ENCODE measurements at regions not wholly inside any gene's neighbourhood (a gene's known extent, or its start where the extent isn't known, plus 50 kb on each side); places are given as distances from the start of the nearest gene placed in this dataset.

DNA sequence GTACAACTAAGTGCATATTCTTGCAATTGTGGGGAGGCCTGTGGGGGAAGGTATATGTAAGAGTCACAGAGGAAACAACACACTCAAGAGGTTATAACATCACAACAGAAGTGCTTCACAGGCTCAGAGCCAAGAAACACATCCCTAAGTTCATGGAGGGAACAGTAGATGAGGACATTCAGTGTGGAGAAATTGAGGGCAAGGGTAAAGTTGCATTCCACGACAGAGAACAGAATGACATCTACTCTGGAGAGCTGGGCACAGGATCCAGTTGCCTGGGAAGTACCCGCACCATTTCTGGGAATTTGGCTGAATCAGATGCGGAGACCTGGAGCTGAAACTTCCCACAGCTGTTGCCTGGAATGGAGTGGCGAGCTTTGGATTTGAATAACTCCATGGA is 197.2 kb downstream of the NXNL2 start:
- Histone ChIP-seq H3K23ac (ENCODE audit: low read length) (no peak overlapping the region), H3K4ac (ENCODE audit: low read depth, low read length) (no peak overlapping the region), H3K79me1 (ENCODE audit: low read length) (no peaks in the 10 kb centered on the region), H3K56ac (ENCODE audit: low read length) (no peak overlapping the region), H3K4me3 (ENCODE audit: low read length) (no peak overlapping the region), H2BK15ac (replicated peaks; ENCODE audit: low read depth) (no peak overlapping the region), H2BK5ac (ENCODE audit: low read length) (no peak overlapping the region), H3K27ac (ENCODE audit: low read depth, low read length) (no peak overlapping the region), H3K18ac (ENCODE audit: low read length) (no peak overlapping the region), H4K5ac (ENCODE audit: low read length) (no peak overlapping the region), H3K79me2 (ENCODE audit: control insufficient read depth, insufficient read depth, low read length) (no peaks in the 10 kb centered on the region), H2BK120ac (ENCODE audit: low read depth, low read length) (no peak overlapping the region), H3K27me3 (ENCODE audit: insufficient read depth, low read length, poor library complexity) (no peaks in the 10 kb centered on the region), H3K4me1 (ENCODE audit: control insufficient read depth, low read depth, low read length) (no peaks in the 10 kb centered on the region), H3K4me2 (ENCODE audit: low read length) (no peak overlapping the region), H2AK5ac (ENCODE audit: low read length) (no peak overlapping the region), H4K8ac (ENCODE audit: low read depth, low read length) (no peak overlapping the region), H3K9ac (ENCODE audit: low read length) (no peak overlapping the region), H3K36me3 (ENCODE audit: control insufficient read depth, insufficient read depth, low read length) (no peaks in the 10 kb centered on the region)
- no peak for DNase-seq
- no CpG with 5 or more reads among the region's 4 CpGs for WGBS (ENCODE audit: extremely low coverage, insufficient coverage, low lambda C conversion rate)

DNA sequence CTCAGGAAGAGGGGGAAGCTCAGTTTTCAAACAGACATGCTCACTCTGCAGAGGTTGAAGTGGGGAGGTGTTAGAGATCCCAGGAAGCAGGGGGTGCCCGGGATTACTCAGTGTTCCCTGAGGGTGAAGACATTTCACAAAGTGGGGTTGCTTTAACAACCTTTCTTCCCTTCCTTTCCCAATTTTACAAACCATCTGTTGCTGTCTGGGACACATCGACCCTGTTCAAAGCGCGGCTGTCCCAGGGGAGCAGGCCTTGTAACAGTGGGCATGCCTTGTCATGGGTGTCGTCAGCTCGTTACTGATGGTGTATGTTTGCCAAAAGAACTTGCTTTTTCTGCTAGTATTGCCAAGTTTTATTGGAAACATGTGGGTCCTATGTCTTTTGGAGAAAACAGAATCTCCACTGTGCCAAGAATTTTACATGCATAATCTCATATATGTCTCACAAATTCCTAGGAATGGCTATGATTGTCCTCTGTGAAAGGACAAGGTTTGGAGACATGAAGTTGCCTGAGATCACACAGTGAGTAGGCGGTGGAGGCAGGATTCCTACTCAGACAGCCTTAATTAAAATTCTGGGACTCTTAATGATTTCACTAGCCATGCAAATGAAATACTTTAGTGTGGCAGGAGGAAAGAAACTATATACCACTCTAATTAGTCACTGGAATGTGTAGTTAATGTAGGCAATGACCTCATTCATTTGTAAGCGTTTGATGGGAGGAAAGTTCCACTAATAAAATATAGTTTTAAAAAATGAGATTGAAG is 198.9 kb downstream of the NXNL2 start:
- Histone ChIP-seq H4K5ac (ENCODE audit: low read length) (no peak overlapping the region), H3K27me3 (ENCODE audit: insufficient read depth, low read length, poor library complexity) (no peaks in the 10 kb centered on the region), H3K4me3 (ENCODE audit: low read length) (no peak overlapping the region), H3K79me1 (ENCODE audit: low read length) (no peaks in the 10 kb centered on the region), H2BK5ac (ENCODE audit: low read length) (no peak overlapping the region), H3K18ac (ENCODE audit: low read length) (no peak overlapping the region), H3K79me2 (ENCODE audit: control insufficient read depth, insufficient read depth, low read length) (no peaks in the 10 kb centered on the region), H3K56ac (ENCODE audit: low read length) (no peak overlapping the region), H3K23ac (ENCODE audit: low read length) (no peak overlapping the region), H3K36me3 (ENCODE audit: control insufficient read depth, insufficient read depth, low read length) (no peaks in the 10 kb centered on the region), H2BK15ac (replicated peaks; ENCODE audit: low read depth) (no peak overlapping the region), H2AK5ac (ENCODE audit: low read length) (no peak overlapping the region), H3K4ac (ENCODE audit: low read depth, low read length) (no peak overlapping the region), H3K4me1 (ENCODE audit: control insufficient read depth, low read depth, low read length) (no peaks in the 10 kb centered on the region), H3K27ac (ENCODE audit: low read depth, low read length) (no peak overlapping the region), H4K8ac (ENCODE audit: low read depth, low read length) (no peak overlapping the region), H2BK120ac (ENCODE audit: low read depth, low read length) (no peak overlapping the region), H3K9ac (ENCODE audit: low read length) (no peak overlapping the region), H3K4me2 (ENCODE audit: low read length) (no peak overlapping the region)
- DNase-seq = no peak
- no CpG with 5 or more reads among the region's 8 CpGs for WGBS (ENCODE audit: extremely low coverage, insufficient coverage, low lambda C conversion rate)

DNA sequence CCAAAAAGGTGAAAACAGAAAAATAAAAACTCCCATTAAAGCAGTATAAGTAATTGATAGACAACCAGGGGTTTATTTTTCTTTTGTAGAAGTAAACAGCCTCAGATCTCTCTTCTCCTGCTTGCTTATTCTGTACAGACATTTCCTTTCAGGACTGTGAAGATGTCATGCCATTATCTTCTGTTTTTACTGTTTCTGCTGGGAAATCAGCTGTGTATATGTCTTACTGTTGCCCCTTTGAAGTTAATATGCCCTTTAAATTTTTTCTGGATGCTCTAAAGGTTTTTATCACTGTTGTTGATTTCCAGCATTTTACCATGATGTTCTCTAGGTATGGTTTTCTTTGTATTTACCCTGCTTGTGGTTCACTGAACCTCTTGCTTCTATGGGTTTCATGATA is 199.5 kb downstream of the NXNL2 start:
- no peak overlapping the region for H3K27ac ChIP-seq (ENCODE audit: low read depth, low read length)
- H2BK15ac ChIP-seq (replicated peaks; ENCODE audit: low read depth) = no peak overlapping the region
- no peak overlapping the region for H3K9ac ChIP-seq (ENCODE audit: low read length)
- H3K27me3 ChIP-seq (ENCODE audit: insufficient read depth, low read length, poor library complexity) = no peaks in the 10 kb centered on the region
- no peak for DNase-seq
- no peak overlapping the region for H3K18ac ChIP-seq (ENCODE audit: low read length)
- H2BK5ac ChIP-seq (ENCODE audit: low read length) = no peak overlapping the region
- H3K56ac ChIP-seq (ENCODE audit: low read length) = no peak overlapping the region
- H2AK5ac ChIP-seq (ENCODE audit: low read length) = no peak overlapping the region
- H3K36me3 ChIP-seq (ENCODE audit: control insufficient read depth, insufficient read depth, low read length) = no peaks in the 10 kb centered on the region
- H3K79me2 ChIP-seq (ENCODE audit: control insufficient read depth, insufficient read depth, low read length) = no peaks in the 10 kb centered on the region
- no peak overlapping the region for H3K4me2 ChIP-seq (ENCODE audit: low read length)
- no peak overlapping the region for H3K23ac ChIP-seq (ENCODE audit: low read length)
- no peak overlapping the region for H3K4me3 ChIP-seq (ENCODE audit: low read length)
- H3K79me1 ChIP-seq (ENCODE audit: low read length) = no peaks in the 10 kb centered on the region
- no peak overlapping the region for H2BK120ac ChIP-seq (ENCODE audit: low read depth, low read length)
- no peak overlapping the region for H4K5ac ChIP-seq (ENCODE audit: low read length)
- no peaks in the 10 kb centered on the region for H3K4me1 ChIP-seq (ENCODE audit: control insufficient read depth, low read depth, low read length)
- no peak overlapping the region for H3K4ac ChIP-seq (ENCODE audit: low read depth, low read length)
- no peak overlapping the region for H4K8ac ChIP-seq (ENCODE audit: low read depth, low read length)

DNA sequence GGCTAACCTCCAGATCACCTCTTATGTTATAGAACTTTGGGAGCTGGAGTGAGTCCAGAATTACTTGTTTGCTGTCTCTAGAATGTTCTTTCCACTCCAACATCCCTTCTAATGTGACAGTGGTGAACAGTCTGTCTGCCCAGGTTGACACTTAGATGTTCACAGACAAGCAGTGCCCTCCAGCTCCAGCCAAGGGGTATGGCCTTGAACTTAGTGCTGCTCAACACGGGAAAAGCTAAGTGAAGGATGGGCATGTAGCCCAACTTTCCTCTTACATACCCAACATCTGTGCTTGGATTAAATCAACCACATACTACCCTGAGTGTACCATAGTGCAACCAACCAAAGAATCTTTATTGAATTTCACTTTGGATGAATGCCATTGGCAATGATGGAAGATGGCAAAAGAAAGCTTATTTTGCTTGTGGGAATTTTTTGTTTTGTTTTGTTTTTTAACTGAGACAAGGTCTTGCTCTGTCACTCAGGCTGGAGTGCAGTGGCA is 201.2 kb downstream of the NXNL2 start:
- Histone ChIP-seq H3K18ac (ENCODE audit: low read length) (no peak overlapping the region), H3K4me3 (ENCODE audit: low read length) (no peak overlapping the region), H3K27me3 (ENCODE audit: insufficient read depth, low read length, poor library complexity) (no peaks in the 10 kb centered on the region), H3K36me3 (ENCODE audit: control insufficient read depth, insufficient read depth, low read length) (no peaks in the 10 kb centered on the region), H2AK5ac (ENCODE audit: low read length) (no peak overlapping the region), H2BK15ac (replicated peaks; ENCODE audit: low read depth) (no peak overlapping the region), H3K4ac (ENCODE audit: low read depth, low read length) (no peak overlapping the region), H4K8ac (ENCODE audit: low read depth, low read length) (no peak overlapping the region), H3K27ac (ENCODE audit: low read depth, low read length) (no peak overlapping the region), H3K4me2 (ENCODE audit: low read length) (no peak overlapping the region), H3K23ac (ENCODE audit: low read length) (no peak overlapping the region), H2BK120ac (ENCODE audit: low read depth, low read length) (no peak overlapping the region), H3K79me1 (ENCODE audit: low read length) (no peaks in the 10 kb centered on the region), H3K79me2 (ENCODE audit: control insufficient read depth, insufficient read depth, low read length) (no peaks in the 10 kb centered on the region), H3K56ac (ENCODE audit: low read length) (no peak overlapping the region), H3K4me1 (ENCODE audit: control insufficient read depth, low read depth, low read length) (no peaks in the 10 kb centered on the region), H3K9ac (ENCODE audit: low read length) (no peak overlapping the region), H2BK5ac (ENCODE audit: low read length) (no peak overlapping the region), H4K5ac (ENCODE audit: low read length) (no peak overlapping the region)
- WGBS (ENCODE audit: extremely low coverage, insufficient coverage, low lambda C conversion rate) = no CpG with 5 or more reads among the region's 1 CpG
- DNase-seq = no peak

DNA sequence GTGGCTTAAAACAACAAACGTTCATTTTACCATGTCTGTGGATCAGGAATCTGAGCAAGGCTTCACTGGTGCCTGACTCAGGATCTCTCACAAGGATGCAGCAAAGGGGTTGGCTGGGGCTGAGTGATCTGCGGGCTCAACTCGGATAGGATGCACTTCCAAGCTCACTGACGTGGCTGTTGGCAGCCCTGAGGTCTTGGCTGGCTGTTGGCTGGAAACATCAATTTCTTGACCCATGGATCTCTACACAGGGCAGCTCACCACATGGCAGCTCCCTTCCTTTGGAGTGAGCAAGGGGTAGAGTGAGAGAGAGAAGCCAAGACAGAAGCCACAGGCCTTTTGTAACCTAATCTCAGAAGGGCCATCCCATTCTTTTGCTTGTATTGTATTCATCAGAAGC is 202.1 kb downstream of the NXNL2 start:
- H3K4me2 ChIP-seq (ENCODE audit: low read length) = no peak overlapping the region
- no peaks in the 10 kb centered on the region for H3K79me2 ChIP-seq (ENCODE audit: control insufficient read depth, insufficient read depth, low read length)
- no peak overlapping the region for H2AK5ac ChIP-seq (ENCODE audit: low read length)
- H3K27me3 ChIP-seq (ENCODE audit: insufficient read depth, low read length, poor library complexity) = no peaks in the 10 kb centered on the region
- H3K4me1 ChIP-seq (ENCODE audit: control insufficient read depth, low read depth, low read length) = no peaks in the 10 kb centered on the region
- no peak overlapping the region for H4K8ac ChIP-seq (ENCODE audit: low read depth, low read length)
- no peak overlapping the region for H3K4me3 ChIP-seq (ENCODE audit: low read length)
- H2BK120ac ChIP-seq (ENCODE audit: low read depth, low read length) = no peak overlapping the region
- H3K36me3 ChIP-seq (ENCODE audit: control insufficient read depth, insufficient read depth, low read length) = no peaks in the 10 kb centered on the region
- no peak overlapping the region for H3K27ac ChIP-seq (ENCODE audit: low read depth, low read length)
- no peaks in the 10 kb centered on the region for H3K79me1 ChIP-seq (ENCODE audit: low read length)
- no peak overlapping the region for H3K56ac ChIP-seq (ENCODE audit: low read length)
- H3K9ac ChIP-seq (ENCODE audit: low read length) = no peak overlapping the region
- H2BK5ac ChIP-seq (ENCODE audit: low read length) = no peak overlapping the region
- no peak overlapping the region for H4K5ac ChIP-seq (ENCODE audit: low read length)
- H3K4ac ChIP-seq (ENCODE audit: low read depth, low read length) = no peak overlapping the region
- no peak overlapping the region for H2BK15ac ChIP-seq (replicated peaks; ENCODE audit: low read depth)
- no peak for DNase-seq
- no CpG with 5 or more reads among the region's 4 CpGs for WGBS (ENCODE audit: extremely low coverage, insufficient coverage, low lambda C conversion rate)
- no peak overlapping the region for H3K23ac ChIP-seq (ENCODE audit: low read length)
- H3K18ac ChIP-seq (ENCODE audit: low read length) = no peak overlapping the region

DNA sequence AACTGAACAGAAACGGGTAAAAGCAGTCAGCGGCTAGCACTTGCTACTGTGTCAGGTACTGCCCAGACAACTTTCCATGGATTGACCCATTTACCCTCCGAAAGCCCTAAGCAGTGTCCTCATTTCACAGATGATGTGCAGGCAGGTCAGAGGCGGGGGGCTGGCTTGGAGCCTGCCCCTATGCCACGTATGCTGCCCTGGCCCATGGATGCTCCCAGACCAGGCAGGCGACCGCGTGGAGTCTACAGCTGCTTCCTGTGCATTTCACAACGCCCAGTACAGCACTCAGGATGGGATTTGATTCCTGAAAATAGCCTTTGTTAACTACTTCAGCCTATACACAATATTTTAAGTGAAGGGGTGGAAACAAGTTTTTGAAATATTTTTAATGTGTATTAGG is 202.9 kb downstream of the NXNL2 start:
- no peak overlapping the region for H3K27ac ChIP-seq (ENCODE audit: low read depth, low read length)
- no peaks in the 10 kb centered on the region for H3K79me1 ChIP-seq (ENCODE audit: low read length)
- H2AK5ac ChIP-seq (ENCODE audit: low read length) = no peak overlapping the region
- no peaks in the 10 kb centered on the region for H3K27me3 ChIP-seq (ENCODE audit: insufficient read depth, low read length, poor library complexity)
- H4K8ac ChIP-seq (ENCODE audit: low read depth, low read length) = no peak overlapping the region
- H3K36me3 ChIP-seq (ENCODE audit: control insufficient read depth, insufficient read depth, low read length) = no peaks in the 10 kb centered on the region
- WGBS (ENCODE audit: extremely low coverage, insufficient coverage, low lambda C conversion rate) = no CpG with 5 or more reads among the region's 9 CpGs
- no peak for DNase-seq
- H3K18ac ChIP-seq (ENCODE audit: low read length) = no peak overlapping the region
- H3K4ac ChIP-seq (ENCODE audit: low read depth, low read length) = no peak overlapping the region
- H2BK5ac ChIP-seq (ENCODE audit: low read length) = no peak overlapping the region
- H2BK15ac ChIP-seq (replicated peaks; ENCODE audit: low read depth) = no peak overlapping the region
- no peak overlapping the region for H3K56ac ChIP-seq (ENCODE audit: low read length)
- H3K9ac ChIP-seq (ENCODE audit: low read length) = no peak overlapping the region
- no peak overlapping the region for H3K4me3 ChIP-seq (ENCODE audit: low read length)
- no peaks in the 10 kb centered on the region for H3K4me1 ChIP-seq (ENCODE audit: control insufficient read depth, low read depth, low read length)
- no peak overlapping the region for H2BK120ac ChIP-seq (ENCODE audit: low read depth, low read length)
- H3K4me2 ChIP-seq (ENCODE audit: low read length) = no peak overlapping the region
- no peak overlapping the region for H3K23ac ChIP-seq (ENCODE audit: low read length)
- H4K5ac ChIP-seq (ENCODE audit: low read length) = no peak overlapping the region
- H3K79me2 ChIP-seq (ENCODE audit: control insufficient read depth, insufficient read depth, low read length) = no peaks in the 10 kb centered on the region
